IgD-negative memory B cell (primary cell): ENCODE measurements at regions not wholly inside any gene's neighbourhood (a gene's known extent, or its start where the extent isn't known, plus 50 kb on each side); places are given as distances from the start of the nearest gene placed in this dataset.

ENCODE experiments used
- H3K27ac Mint-ChIP-seq, 3 donors: one replicate each; pipeline ENCODE4 v1.8.0; 2020 to 2022; ENCODE audit warnings: mild to moderate bottlenecking in 3 of 3, mixed read lengths in 3 of 3, moderate library complexity in 1 of 3
- H3K27me3 Mint-ChIP-seq: one replicate; pipeline ENCODE4 v1.8.0; 2021; ENCODE audit warnings: mixed read lengths
- H3K36me3 Mint-ChIP-seq: one replicate; pipeline ENCODE4 v1.8.0; 2020; ENCODE audit warnings: mild to moderate bottlenecking, mixed read lengths
- H3K4me1 Mint-ChIP-seq, 3 donors: one replicate each; pipeline ENCODE4 v1.8.0; 2020 to 2022; ENCODE audit warnings: mixed read lengths in 3 of 3, mild to moderate bottlenecking in 1 of 3
- H3K4me3 Mint-ChIP-seq, 4 donors: one replicate each; pipeline ENCODE4 v1.8.0; 2020 to 2022; ENCODE audit warnings: mild to moderate bottlenecking in 4 of 4, mixed read lengths in 4 of 4, moderate library complexity in 3 of 4
- H3K9me3 Mint-ChIP-seq, 3 donors: one replicate each; pipeline ENCODE4 v1.8.0; 2020 to 2021; ENCODE audit warnings: mixed read lengths in 3 of 3, mild to moderate bottlenecking in 1 of 3

DNA sequence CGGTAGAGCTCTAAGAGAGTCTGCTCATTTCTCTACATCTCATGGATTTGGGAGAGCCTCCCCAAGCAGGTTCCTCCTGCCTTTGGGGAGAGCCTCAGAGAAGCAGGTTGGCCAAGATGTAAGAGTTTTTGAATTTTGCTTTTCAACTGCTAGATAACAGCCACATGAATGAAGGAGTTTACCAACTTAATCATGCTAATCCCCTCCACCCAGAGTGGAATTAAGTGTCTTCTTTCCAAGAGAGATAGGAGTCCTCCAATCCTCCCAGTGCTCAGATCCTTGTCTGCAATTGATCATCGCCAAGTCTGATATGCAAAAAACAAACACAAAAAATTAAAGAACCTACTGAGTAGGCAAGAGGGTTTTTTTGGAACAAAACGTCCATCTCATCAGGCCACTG is 99.4 kb upstream of the MAP3K1 start:
- H3K27me3 Mint-ChIP-seq = peaks cover 1% of the 10 kb centered on the region
- H3K36me3 Mint-ChIP-seq = peaks cover 2% of the 10 kb centered on the region
- no peaks in the 10 kb centered on the region for H3K9me3 Mint-ChIP-seq
- no peak overlapping the region for H3K27ac Mint-ChIP-seq
- no peak overlapping the region for H3K4me3 Mint-ChIP-seq
- peaks cover 15 to 30% (median 26%) of the 10 kb centered on the region in 3 donors for H3K4me1 Mint-ChIP-seq

DNA sequence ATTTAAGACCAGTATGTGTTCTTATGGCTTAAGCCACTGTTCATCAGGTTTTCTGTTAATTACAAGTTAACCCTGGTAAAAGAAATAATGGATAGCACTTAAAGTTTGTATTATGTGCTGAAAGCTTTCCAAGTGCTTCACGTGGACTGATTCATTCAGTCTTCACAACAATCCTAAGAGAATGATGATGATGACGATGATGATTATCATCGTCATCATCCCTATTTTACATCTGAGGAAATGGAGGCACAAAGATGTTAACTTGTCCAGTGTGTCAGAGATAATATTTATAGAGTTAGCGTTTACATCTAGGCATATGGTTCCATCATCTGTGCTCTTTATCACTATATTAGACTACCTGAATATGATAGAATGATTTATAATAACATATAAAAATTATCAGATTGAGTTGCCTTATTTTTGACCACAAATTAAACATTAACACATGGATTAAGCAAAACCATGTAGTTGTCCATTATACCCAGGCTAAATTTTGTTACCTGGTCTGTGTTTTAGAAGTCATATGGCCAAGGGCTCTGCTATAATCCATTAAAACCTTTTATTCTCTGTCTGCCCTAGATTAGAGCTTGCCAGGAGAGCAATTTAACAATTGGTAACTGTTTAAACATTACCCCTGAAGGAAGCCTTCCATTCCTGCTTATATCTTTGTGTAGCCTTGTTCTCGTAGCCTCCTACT is 102.3 kb upstream of the MAP3K1 start:
- H3K9me3 Mint-ChIP-seq = peaks cover 0 to 7% (median 2%) of the 10 kb centered on the region in 3 donors
- no peaks in the 10 kb centered on the region for H3K27me3 Mint-ChIP-seq
- H3K36me3 Mint-ChIP-seq = peaks cover 3% of the 10 kb centered on the region
- H3K27ac Mint-ChIP-seq = no peak overlapping the region
- H3K4me1 Mint-ChIP-seq = peaks cover 17 to 34% (median 25%) of the 10 kb centered on the region in 3 donors
- no peak overlapping the region for H3K4me3 Mint-ChIP-seq

- H3K27me3 Mint-ChIP-seq = no peaks in the 10 kb centered on the region
- peak overlapping the region in 1 of 3 donors; percentile 26 for H3K27ac Mint-ChIP-seq
- H3K9me3 Mint-ChIP-seq = peaks cover 2 to 7% (median 6%) of the 10 kb centered on the region in 3 donors
- no peak overlapping the region for H3K4me3 Mint-ChIP-seq
- peaks cover 3% of the 10 kb centered on the region for H3K36me3 Mint-ChIP-seq
- H3K4me1 Mint-ChIP-seq = peaks cover 24 to 46% (median 29%) of the 10 kb centered on the region in 3 donors
These were observed 104.3 kb upstream of the MAP3K1 start for GRCh38 chr5:56710826-56711590.

DNA sequence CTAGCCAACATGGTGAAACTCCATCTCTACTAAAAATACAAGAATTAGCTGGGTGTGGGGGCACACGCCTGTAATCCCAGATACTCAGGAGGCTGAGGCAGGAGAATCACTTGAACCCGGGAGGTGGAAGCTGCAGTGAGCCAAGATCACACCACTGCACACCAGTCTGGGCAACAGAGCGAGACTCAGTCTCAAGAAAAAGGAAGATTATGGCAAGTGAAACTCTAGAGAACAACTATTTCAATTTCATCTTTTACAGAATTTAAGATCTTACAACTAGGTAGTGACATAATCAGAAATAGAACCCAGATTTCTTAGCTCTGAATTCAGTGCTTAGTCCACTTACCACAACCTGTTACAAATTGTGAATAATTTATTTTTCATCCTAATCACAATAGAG is 108.8 kb upstream of the MAP3K1 start:
- Mint-ChIP-seq H3K36me3 (peaks cover 11% of the 10 kb centered on the region), H3K9me3 (peaks cover 2 to 7% (median 6%) of the 10 kb centered on the region in 3 donors), H3K4me1 (peaks cover 42 to 49% (median 44%) of the 10 kb centered on the region in 3 donors), H3K27me3 (no peaks in the 10 kb centered on the region), H3K27ac (no peak overlapping the region), H3K4me3 (no peak overlapping the region)

DNA sequence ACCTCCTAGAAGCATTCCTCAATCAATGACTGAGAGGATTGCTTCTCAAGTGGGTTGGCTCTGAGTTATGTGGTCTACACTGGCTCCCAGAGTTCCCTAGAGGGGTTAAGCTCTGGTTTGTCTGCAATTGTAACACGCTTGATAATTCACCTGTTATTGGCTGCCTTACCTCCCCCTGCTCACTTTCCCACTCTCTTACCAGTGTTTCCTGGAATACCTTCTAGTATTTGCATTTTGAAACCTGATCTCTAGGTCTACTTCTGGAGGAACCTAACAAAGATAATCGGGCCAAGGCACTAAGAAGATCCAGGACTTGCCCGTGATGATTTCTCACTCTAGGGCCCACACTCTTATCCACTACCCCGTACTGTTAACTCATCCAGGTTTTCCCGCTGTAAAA is 110.1 kb upstream of the MAP3K1 start:
- peaks cover 9% of the 10 kb centered on the region for H3K36me3 Mint-ChIP-seq
- H3K4me1 Mint-ChIP-seq = peaks cover 37 to 53% (median 45%) of the 10 kb centered on the region in 3 donors
- peaks cover 2 to 5% (median 3%) of the 10 kb centered on the region in 3 donors for H3K9me3 Mint-ChIP-seq
- no peak overlapping the region for H3K4me3 Mint-ChIP-seq
- H3K27ac Mint-ChIP-seq = peak overlapping the region in 1 of 3 donors; percentile 51
- H3K27me3 Mint-ChIP-seq = no peaks in the 10 kb centered on the region

DNA sequence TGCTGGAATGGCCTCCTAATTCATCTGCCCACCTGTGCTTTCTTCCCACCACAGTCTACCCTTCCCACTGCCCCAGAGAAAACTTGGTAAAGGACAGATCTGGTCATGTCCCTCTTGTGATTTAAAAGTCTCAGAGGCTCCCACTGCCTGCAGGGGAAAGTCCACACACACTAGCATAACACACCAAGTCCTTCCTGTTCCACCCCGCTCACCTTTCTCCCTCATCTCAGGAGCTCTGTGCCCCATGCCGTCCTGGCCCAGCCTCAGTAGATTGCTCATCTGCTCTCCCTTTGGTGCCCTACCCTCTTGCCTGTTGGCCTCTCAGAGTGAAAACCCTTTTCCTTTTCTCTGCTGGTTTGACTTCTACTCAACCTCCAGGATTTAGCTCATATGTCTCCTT is 111.4 kb upstream of the MAP3K1 start:
- peaks cover 0 to 3% (median 2%) of the 10 kb centered on the region in 3 donors for H3K9me3 Mint-ChIP-seq
- H3K4me1 Mint-ChIP-seq = peaks cover 45 to 60% (median 52%) of the 10 kb centered on the region in 3 donors
- no peaks in the 10 kb centered on the region for H3K27me3 Mint-ChIP-seq
- peak overlapping the region in 2 of 4 donors; percentile 1 to 33 for H3K4me3 Mint-ChIP-seq
- peak overlapping the region in 1 of 3 donors; percentile 27 for H3K27ac Mint-ChIP-seq
- H3K36me3 Mint-ChIP-seq = peaks cover 9% of the 10 kb centered on the region

DNA sequence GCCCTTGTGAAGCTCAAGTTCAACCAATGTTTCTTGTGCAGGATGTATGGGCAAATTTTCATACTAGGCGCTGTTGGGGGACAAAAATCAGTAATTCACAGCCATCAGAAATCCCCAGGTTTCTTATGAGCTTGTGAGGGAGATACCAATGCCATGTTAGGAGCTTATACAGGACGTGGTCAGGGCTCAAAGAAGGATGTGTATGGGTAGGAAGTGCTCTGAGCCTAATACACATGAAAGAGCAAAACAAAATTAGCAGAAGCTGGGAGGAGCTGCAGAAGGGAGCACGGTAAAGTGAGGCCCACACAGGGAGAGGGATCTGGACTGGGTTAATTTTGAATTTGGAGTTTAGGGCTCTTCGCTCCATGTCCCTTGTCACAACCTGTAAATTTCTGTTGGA is 114.6 kb upstream of the MAP3K1 start:
- Mint-ChIP-seq H3K4me3 (peak overlapping the region in 1 of 4 donors; percentile 54), H3K27ac (peak overlapping the region in 1 of 3 donors; percentile 45), H3K36me3 (peaks cover 9% of the 10 kb centered on the region), H3K4me1 (peaks cover 49 to 60% (median 51%) of the 10 kb centered on the region in 3 donors), H3K27me3 (no peaks in the 10 kb centered on the region), H3K9me3 (no peaks in the 10 kb centered on the region)

GRCh38 chr5:56699538-56699937 is 115.8 kb upstream of the MAP3K1 start:
- H3K4me1 Mint-ChIP-seq = peaks cover 40 to 58% (median 49%) of the 10 kb centered on the region in 3 donors
- H3K9me3 Mint-ChIP-seq = peaks cover 0 to 2% (median 2%) of the 10 kb centered on the region in 3 donors
- H3K27ac Mint-ChIP-seq = peak overlapping the region in 1 of 3 donors; percentile 23
- H3K36me3 Mint-ChIP-seq = peaks cover 12% of the 10 kb centered on the region
- H3K27me3 Mint-ChIP-seq = no peaks in the 10 kb centered on the region
- no peak overlapping the region for H3K4me3 Mint-ChIP-seq

- H3K27ac Mint-ChIP-seq = peak overlapping the region in 1 of 3 donors; percentile 23
- H3K4me3 Mint-ChIP-seq = no peak overlapping the region
- peaks cover 9% of the 10 kb centered on the region for H3K36me3 Mint-ChIP-seq
- peaks cover 36 to 57% (median 47%) of the 10 kb centered on the region in 3 donors for H3K4me1 Mint-ChIP-seq
- H3K9me3 Mint-ChIP-seq = peaks cover 0 to 4% (median 2%) of the 10 kb centered on the region in 3 donors
- H3K27me3 Mint-ChIP-seq = no peaks in the 10 kb centered on the region
These were observed 116.6 kb upstream of the MAP3K1 start for GRCh38 chr5:56698463-56699381.

GRCh38 chr5:56696900-56697299 is 118.4 kb upstream of the MAP3K1 start:
- H3K9me3 Mint-ChIP-seq = peaks cover 0 to 4% (median 2%) of the 10 kb centered on the region in 3 donors
- peaks cover 47 to 62% (median 55%) of the 10 kb centered on the region in 3 donors for H3K4me1 Mint-ChIP-seq
- H3K4me3 Mint-ChIP-seq = peak overlapping the region in 1 of 4 donors; percentile 72
- peaks cover 5% of the 10 kb centered on the region for H3K36me3 Mint-ChIP-seq
- no peak overlapping the region for H3K27ac Mint-ChIP-seq
- H3K27me3 Mint-ChIP-seq = no peaks in the 10 kb centered on the region

GRCh38 chr5:56693220-56693579 is 122.1 kb upstream of the MAP3K1 start:
- Mint-ChIP-seq H3K9me3 (peaks cover 0 to 4% (median 2%) of the 10 kb centered on the region in 3 donors), H3K27ac (peak overlapping the region; percentile 93 to 95 (median 94)), H3K27me3 (no peaks in the 10 kb centered on the region), H3K36me3 (peaks cover 5% of the 10 kb centered on the region), H3K4me1 (peaks cover 57 to 73% (median 65%) of the 10 kb centered on the region in 3 donors), H3K4me3 (peak overlapping the region in 3 of 4 donors; percentile 76 to 85 (median 84))

- Mint-ChIP-seq H3K27ac (peak overlapping the region; percentile 93 to 95 (median 94)), H3K4me1 (peaks cover 57 to 76% (median 67%) of the 10 kb centered on the region in 3 donors), H3K9me3 (peaks cover 0 to 4% (median 2%) of the 10 kb centered on the region in 3 donors), H3K4me3 (peak overlapping the region; percentile 14 to 85 (median 80)), H3K27me3 (no peaks in the 10 kb centered on the region), H3K36me3 (peaks cover 3% of the 10 kb centered on the region)
These were observed 122.8 kb upstream of the MAP3K1 start for GRCh38 chr5:56692359-56693219.

GRCh38 chr5:56688402-56688801 is 126.9 kb upstream of the MAP3K1 start:
- Mint-ChIP-seq H3K36me3 (peaks cover 4% of the 10 kb centered on the region), H3K27ac (peak overlapping the region; percentile 95 to 97 (median 97)), H3K9me3 (peaks cover 0 to 4% (median 2%) of the 10 kb centered on the region in 3 donors), H3K4me1 (peaks cover 72 to 89% (median 81%) of the 10 kb centered on the region in 3 donors), H3K27me3 (no peaks in the 10 kb centered on the region), H3K4me3 (peak overlapping the region; percentile 31 to 81 (median 58))
